A549 (cell line): ENCODE measurements at regions not wholly inside any gene's neighbourhood (a gene's known extent, or its start where the extent isn't known, plus 50 kb on each side); places are given as distances from the start of the nearest gene placed in this dataset.

Experiments used
- ATAC-seq, 2 experiments: fragments of 200-7000 bp in 1 of 2; fragments of >200 bp in 1 of 2; cut with Nextera tagmentation in 1 of 2; cut with Tn5 transposase in 1 of 2; 3 replicates each; pipeline versions ENCODE4 v1.8.0 to v1.9.1; 2018 to 2020; ENCODE audit warnings: mild to moderate bottlenecking in 1 of 2, moderate library complexity in 1 of 2
- CTCF ChIA-PET: fragments of 300-600 bp; sonication (Branson Sonifier 250); formaldehyde crosslinking; extraction: SDS; loops from one replicate; lab custom pipeline; 2021; ENCODE audit warnings: antibody characterized with exemption, inconsistent platforms; lab: Yijun Ruan, JAX
- POLR2A ChIA-PET: fragments of 350-600 bp; formaldehyde crosslinking; extraction: SDS; loops from one replicate; lab custom pipeline; 2021; ENCODE audit warnings: antibody characterized with exemption, inconsistent platforms; lab: Yijun Ruan, JAX
- DNase-seq, 2 experiments: peaks; one replicate each; pipeline versions ENCODE4 v3.0.0 to v3.0.0-alpha.2; 2011 to 2016; ENCODE audit warnings: low read depth in 1 of 2, low spot score in 1 of 2
- FAIRE-seq: peaks from 2 replicates; lab custom pipeline; 2011; peaks lifted over from hg19 to GRCh38; lab: Jason Lieb, UNC
- H3K27ac ChIP-seq, 2 experiments: fragments of >200 bp; sonication (Bioruptor Twin); formaldehyde crosslinking; 3 replicates each; pipeline ENCODE4 v1.5.1; 2016 to 2017
- H3K4me1 ChIP-seq: fragments of >200 bp; sonication (Bioruptor Twin); formaldehyde crosslinking; 3 replicates; pipeline ENCODE4 v1.6.1; 2016
- H3K4me2 ChIP-seq: fragments of >200 bp; sonication (Bioruptor Twin); formaldehyde crosslinking; 3 replicates; pipeline ENCODE4 v1.6.1; 2016
- H3K4me3 ChIP-seq: fragments of >200 bp; sonication (Bioruptor Twin); formaldehyde crosslinking; 3 replicates; pipeline ENCODE4 v1.5.1; 2016
- H3K9me3 ChIP-seq: fragments of >200 bp; sonication (Bioruptor Twin); formaldehyde crosslinking; 3 replicates; pipeline ENCODE4 v1.6.1; 2016
- CBX2 ChIP-seq: fragments of 200-600 bp; sonication (generic); IDR thresholded peaks from 2 replicates; pipeline ENCODE4 v1.6.1; 2016; ENCODE audit warnings: low read depth, mild to moderate bottlenecking, borderline replicate concordance
- CEBPB ChIP-seq, 2 experiments: fragments of >200 bp in 1 of 2; sonication (Bioruptor Twin) in 1 of 2; formaldehyde crosslinking in 1 of 2; IDR thresholded peaks; 2 replicates each; pipeline ENCODE4 v1.6.1; 2012 to 2016
- FOXS1 ChIP-seq: fragments of 250-450 bp; sonication (Bioruptor Pico); IDR thresholded peaks from 2 replicates; pipeline ENCODE4 v1.5.0; 2020; ENCODE audit warnings: mild to moderate bottlenecking, moderate library complexity
- HEYL ChIP-seq: fragments of 250-450 bp; sonication (Bioruptor Pico); IDR thresholded peaks from 2 replicates; pipeline ENCODE4 v1.8.0; 2021; ENCODE audit warnings: mild to moderate bottlenecking, moderate library complexity
- HOXA7 ChIP-seq: fragments of 250-450 bp; sonication (Bioruptor Pico); IDR thresholded peaks from 2 replicates; pipeline ENCODE4 v1.5.0; 2020; ENCODE audit warnings: mild to moderate bottlenecking, moderate library complexity
- MAZ ChIP-seq: fragments of 150-350 bp; IDR thresholded peaks from 2 replicates; pipeline ENCODE4 v1.6.1; 2014; ENCODE audit warnings: antibody characterized with exemption, low read depth, low read length, borderline replicate concordance
- MYC ChIP-seq: IDR thresholded peaks from 2 replicates; pipeline ENCODE4 v1.6.1; 2012; ENCODE audit warnings: mild to moderate bottlenecking, inconsistent platforms, low read length, improper control_type of control experiment, borderline replicate concordance
- POLR2A ChIP-seq: IDR thresholded peaks from 2 replicates; pipeline ENCODE4 v1.6.1; 2012; ENCODE audit warnings: mild to moderate bottlenecking, low read length
- POLR2AphosphoS2 ChIP-seq: conservative IDR thresholded peaks from 2 replicates; pipeline ENCODE4 v1.6.1; 2012; ENCODE audit warnings: low read length, improper control_type of control experiment, inconsistent platforms
- RAD21 ChIP-seq, 2 experiments: fragments of >200 bp in 1 of 2; sonication (Bioruptor Twin) in 1 of 2; formaldehyde crosslinking in 1 of 2; IDR thresholded peaks in 1 of 2; conservative IDR thresholded peaks in 1 of 2; 2 replicates in 1 of 2; 3 replicates in 1 of 2; pipeline ENCODE4 v1.6.1; 2012 to 2018; ENCODE audit warnings: inconsistent platforms in 1 of 2
- RCOR1 ChIP-seq: fragments of 150-350 bp; IDR thresholded peaks from 2 replicates; pipeline ENCODE4 v1.6.1; 2014; ENCODE audit warnings: antibody characterized with exemption, low read length, low read depth
- SMC3 ChIP-seq: fragments of >200 bp; sonication (Bioruptor Twin); formaldehyde crosslinking; IDR thresholded peaks from 3 replicates; pipeline ENCODE4 v1.6.1; 2018; ENCODE audit warnings: inconsistent platforms
- TFCP2L1 ChIP-seq: fragments of 250-450 bp; sonication (Bioruptor Pico); IDR thresholded peaks from 2 replicates; pipeline ENCODE4 v1.5.0; 2021; ENCODE audit warnings: mild to moderate bottlenecking
- ZSCAN20 ChIP-seq: fragments of 250-450 bp; sonication (Bioruptor Pico); IDR thresholded peaks from 2 replicates; pipeline ENCODE4 v1.8.0; 2022; ENCODE audit warnings: mild to moderate bottlenecking, moderate library complexity
- WGBS: methylation state at CpG from one replicate; pipeline ENCODE4 v1.1.6; 2017; ENCODE audit errors: missing lambda C conversion rate; 5-methylcytosine and 5-hydroxymethylcytosine counted together
- TF ChIP-seq, protein P1 (sequence below): fragments of 250-450 bp; sonication (Bioruptor Pico); IDR thresholded peaks from 2 replicates; pipeline ENCODE4 v1.5.0; 2020; ENCODE audit warnings: low read depth, mild to moderate bottlenecking, moderate library complexity
- TF ChIP-seq, protein P2 (sequence below): fragments of >200 bp; sonication (Bioruptor Twin); formaldehyde crosslinking; IDR thresholded peaks from 3 replicates; pipeline ENCODE4 v1.6.1; 2016
- TF ChIP-seq, protein P3 (sequence below): IDR thresholded peaks from 2 replicates; pipeline ENCODE4 v1.6.1; 2012

DNA sequence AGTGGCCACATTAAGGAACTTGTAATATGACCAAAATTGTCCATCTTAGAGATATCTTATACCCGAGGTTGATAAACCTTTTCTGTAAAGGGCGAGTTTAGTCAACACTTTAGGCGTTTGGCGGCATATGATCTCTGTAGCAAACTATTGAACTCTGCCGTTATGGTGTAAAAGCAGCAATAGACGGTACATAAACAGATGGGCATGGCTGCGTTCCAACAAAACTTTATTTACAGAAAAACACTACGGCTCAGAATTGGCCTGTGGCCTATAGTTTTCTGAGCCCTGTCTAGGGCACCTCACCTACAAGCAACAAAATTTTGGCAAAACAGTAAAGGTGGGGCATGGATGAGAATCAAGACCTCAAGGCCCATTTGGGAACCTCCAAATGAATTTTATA lies 121.9 kb upstream of the HAAO start:
- H3K4me1 ChIP-seq = no peaks in the 10 kb centered on the region; the same call in 2 of the 3 replicates
- no peak for ATAC-seq
- no peak for TF ChIP-seq MYC
- no peak for TF ChIP-seq FOXS1
- no peak for TF ChIP-seq RCOR1
- no peak for TF ChIP-seq ZSCAN20 (CRISPR knock-in tag)
- TF ChIP-seq, all 56 proteins: peak for 0
- no peak for DNase-seq
- Histone ChIP-seq H3K27ac (no peak overlapping the region), H3K4me2 (no peak overlapping the region), H3K4me3 (no peak overlapping the region), H3K9me3 (no peaks in the 10 kb centered on the region)
- CTCF ChIA-PET = interaction anchor here (0.8 kb wide), 1 partner anchor 55 kb away, joined by 3 read pairs; no protein-coding TSS in a partner anchor
- no peak for FAIRE-seq
- POLR2A ChIA-PET = no interaction called here
- WGBS = 71% methylated on average over 8 of the region's 8 CpGs

DNA sequence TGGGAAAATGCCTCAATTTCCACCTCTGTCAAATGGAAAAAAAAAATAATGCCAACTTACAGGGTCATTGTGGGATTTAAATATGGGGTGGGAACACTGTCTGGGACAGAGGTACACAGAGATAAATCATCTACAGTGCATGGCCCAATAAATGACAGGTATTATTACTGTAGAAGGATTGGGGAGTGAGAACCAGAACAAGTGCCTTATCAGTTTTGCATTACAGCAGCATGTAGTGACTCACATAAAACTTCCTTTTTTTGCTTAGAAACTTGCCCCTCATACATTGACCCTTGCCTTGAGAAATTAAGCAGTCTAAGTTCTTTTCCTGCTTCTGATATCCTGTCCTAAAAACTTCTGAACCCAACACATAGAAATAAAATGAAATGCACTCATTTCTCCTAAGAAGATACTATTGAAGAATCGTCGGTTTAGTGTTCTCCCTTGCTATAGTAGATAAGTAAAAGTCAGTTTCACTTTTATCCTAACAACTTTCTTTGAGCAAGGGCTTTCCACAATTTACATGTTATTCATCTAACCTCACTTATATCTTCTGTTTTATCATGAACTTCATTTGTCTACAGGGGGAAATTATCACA lies 121.0 kb upstream of the HAAO start:
- POLR2A ChIA-PET = interaction anchor here (0.6 kb wide), 1 partner anchor 11 kb away, joined by 3 read pairs; no protein-coding TSS in a partner anchor
- TF ChIP-seq CBX2 (no peak), SMC3 (no peak), CEBPB (IDR thresholded peaks at IDR 0.05) (no peak)
- FAIRE-seq (no peak), ATAC-seq (no peak), DNase-seq (no peak)
- H3K4me2 ChIP-seq = no peak overlapping the region
- no peak overlapping the region for H3K27ac ChIP-seq
- H3K4me3 ChIP-seq = no peak overlapping the region
- H3K9me3 ChIP-seq = no peaks in the 10 kb centered on the region
- no peaks in the 10 kb centered on the region; the same call in 2 of the 3 replicates for H3K4me1 ChIP-seq
- CTCF ChIA-PET = interaction anchor here (1.1 kb wide), 1 partner anchor 62 kb away, joined by 3 read pairs; no protein-coding TSS in a partner anchor
- WGBS = 93% methylated on average over 2 of the region's 2 CpGs

DNA sequence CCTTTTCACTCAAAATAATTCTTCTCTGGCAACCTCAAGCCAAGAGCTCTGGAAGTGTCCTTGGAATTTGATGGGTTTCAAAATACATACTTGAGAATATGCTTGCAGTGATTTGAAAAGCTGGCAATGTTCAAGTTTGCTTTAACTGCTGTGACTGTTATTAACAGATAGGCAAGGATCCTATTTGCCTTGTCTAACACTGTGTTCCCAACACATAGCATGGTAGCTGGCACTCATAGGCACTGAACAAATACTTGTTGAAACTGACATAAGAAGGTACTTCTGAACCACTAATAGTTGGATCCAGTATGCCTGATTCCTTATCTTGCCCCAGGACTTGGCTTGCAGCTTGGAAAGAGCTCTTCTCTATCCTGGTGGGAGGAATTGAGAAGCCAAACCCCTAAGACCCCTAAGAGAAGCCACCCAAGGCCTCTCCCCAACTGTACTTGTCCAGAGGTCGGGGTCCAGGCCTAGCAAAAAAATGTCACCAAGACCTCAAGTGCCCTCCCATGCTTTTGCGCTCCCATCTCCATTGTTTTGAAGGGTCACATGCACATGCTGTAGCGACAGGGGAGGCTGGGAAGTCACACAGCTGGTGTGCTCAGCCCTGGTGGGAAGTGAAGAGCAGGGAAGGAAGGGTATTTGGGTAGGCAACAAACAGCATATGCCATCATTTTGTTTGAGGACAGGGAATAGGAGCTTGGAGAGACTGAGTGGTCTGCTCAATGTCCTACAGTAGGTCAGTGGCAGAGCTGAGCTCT lies 118.4 kb upstream of the HAAO start:
- Histone ChIP-seq H3K4me3 (no peak overlapping the region), H3K4me2 (no peak overlapping the region), H3K4me1 (peaks cover 14% of the 10 kb centered on the region), H3K9me3 (no peaks in the 10 kb centered on the region), H3K27ac (no peak overlapping the region)
- ChIA-PET POLR2A (no interaction called here), CTCF (interaction anchor here (1.0 to 4.0 kb wide), 9 partner anchors 9 to 82 kb away, joined by 3 to 17 read pairs (median 5); no protein-coding TSS in a partner anchor)
- ATAC-seq (no peak), FAIRE-seq (no peak), DNase-seq (no peak)
- 55% methylated on average over 3 of the region's 3 CpGs for WGBS
- TF ChIP-seq, protein P1, sequence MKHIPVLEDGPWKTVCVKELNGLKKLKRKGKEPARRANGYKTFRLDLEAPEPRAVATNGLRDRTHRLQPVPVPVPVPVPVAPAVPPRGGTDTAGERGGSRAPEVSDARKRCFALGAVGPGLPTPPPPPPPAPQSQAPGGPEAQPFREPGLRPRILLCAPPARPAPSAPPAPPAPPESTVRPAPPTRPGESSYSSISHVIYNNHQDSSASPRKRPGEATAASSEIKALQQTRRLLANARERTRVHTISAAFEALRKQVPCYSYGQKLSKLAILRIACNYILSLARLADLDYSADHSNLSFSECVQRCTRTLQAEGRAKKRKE (CRISPR knock-in tag) = no peak
- TF ChIP-seq RAD21 (conservative IDR thresholded peaks at IDR 0.05 in 1 of 2, IDR thresholded peaks at IDR 0.05 in 1 of 2) = no peak
- TF ChIP-seq ZSCAN20 (CRISPR knock-in tag) = no peak
- no peak for TF ChIP-seq MAZ
- TF ChIP-seq, protein P2, sequence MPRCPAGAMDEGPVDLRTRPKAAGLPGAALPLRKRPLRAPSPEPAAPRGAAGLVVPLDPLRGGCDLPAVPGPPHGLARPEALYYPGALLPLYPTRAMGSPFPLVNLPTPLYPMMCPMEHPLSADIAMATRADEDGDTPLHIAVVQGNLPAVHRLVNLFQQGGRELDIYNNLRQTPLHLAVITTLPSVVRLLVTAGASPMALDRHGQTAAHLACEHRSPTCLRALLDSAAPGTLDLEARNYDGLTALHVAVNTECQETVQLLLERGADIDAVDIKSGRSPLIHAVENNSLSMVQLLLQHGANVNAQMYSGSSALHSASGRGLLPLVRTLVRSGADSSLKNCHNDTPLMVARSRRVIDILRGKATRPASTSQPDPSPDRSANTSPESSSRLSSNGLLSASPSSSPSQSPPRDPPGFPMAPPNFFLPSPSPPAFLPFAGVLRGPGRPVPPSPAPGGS = no peak
- TF ChIP-seq, protein P3, sequence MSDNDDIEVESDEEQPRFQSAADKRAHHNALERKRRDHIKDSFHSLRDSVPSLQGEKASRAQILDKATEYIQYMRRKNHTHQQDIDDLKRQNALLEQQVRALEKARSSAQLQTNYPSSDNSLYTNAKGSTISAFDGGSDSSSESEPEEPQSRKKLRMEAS = no peak
- no peak for TF ChIP-seq HEYL (CRISPR knock-in tag)
- no peak for TF ChIP-seq TFCP2L1
- no peak for TF ChIP-seq POLR2AphosphoS2

DNA sequence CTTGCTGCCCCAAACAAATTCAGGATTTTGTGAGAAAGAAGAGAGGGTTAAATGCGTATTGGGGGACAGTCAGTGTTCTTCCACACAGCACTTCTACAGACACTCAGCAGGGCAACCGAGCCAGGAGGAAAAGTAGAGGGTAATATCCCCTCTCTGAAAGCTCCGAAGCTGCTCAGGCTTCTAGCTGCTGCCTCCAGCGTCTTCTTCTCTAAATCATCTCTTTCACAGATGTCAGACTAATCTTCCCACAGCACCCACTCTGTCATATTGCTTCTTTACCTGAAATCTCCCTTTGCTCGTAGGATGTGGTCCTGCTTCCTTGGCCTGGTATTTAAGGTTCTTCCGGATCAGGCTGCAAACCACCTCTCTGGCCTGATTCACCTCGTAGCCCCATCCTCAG lies 117.6 kb upstream of the HAAO start:
- POLR2A ChIA-PET = no interaction called here
- WGBS = 64% methylated on average over 7 of the region's 7 CpGs
- CTCF ChIA-PET = interaction anchor here (2.0 to 4.0 kb wide), 4 partner anchors 9 to 82 kb away, joined by 11 to 17 read pairs (median 13); no protein-coding TSS in a partner anchor
- ATAC-seq (no peak), DNase-seq (no peak), FAIRE-seq (no peak)
- Histone ChIP-seq H3K4me3 (no peak overlapping the region), H3K9me3 (no peaks in the 10 kb centered on the region), H3K27ac (no peak overlapping the region), H3K4me1 (peaks cover 15% of the 10 kb centered on the region), H3K4me2 (no peak overlapping the region)
- TF ChIP-seq POLR2A (no peak), HOXA7 (CRISPR knock-in tag) (no peak)
